GM15510 (cell line): ENCODE measurements at regions not wholly inside any gene's neighbourhood (a gene's known extent, or its start where the extent isn't known, plus 50 kb on each side); places are given as distances from the start of the nearest gene placed in this dataset.

Source experiments
- POLR2A ChIP-seq: IDR thresholded peaks from 3 replicates; pipeline ENCODE4 v1.6.1; 2011; ENCODE audit warnings: borderline replicate concordance; ENCODE audit not compliant: insufficient read length; ENCODE audit errors: extremely low read depth

DNA sequence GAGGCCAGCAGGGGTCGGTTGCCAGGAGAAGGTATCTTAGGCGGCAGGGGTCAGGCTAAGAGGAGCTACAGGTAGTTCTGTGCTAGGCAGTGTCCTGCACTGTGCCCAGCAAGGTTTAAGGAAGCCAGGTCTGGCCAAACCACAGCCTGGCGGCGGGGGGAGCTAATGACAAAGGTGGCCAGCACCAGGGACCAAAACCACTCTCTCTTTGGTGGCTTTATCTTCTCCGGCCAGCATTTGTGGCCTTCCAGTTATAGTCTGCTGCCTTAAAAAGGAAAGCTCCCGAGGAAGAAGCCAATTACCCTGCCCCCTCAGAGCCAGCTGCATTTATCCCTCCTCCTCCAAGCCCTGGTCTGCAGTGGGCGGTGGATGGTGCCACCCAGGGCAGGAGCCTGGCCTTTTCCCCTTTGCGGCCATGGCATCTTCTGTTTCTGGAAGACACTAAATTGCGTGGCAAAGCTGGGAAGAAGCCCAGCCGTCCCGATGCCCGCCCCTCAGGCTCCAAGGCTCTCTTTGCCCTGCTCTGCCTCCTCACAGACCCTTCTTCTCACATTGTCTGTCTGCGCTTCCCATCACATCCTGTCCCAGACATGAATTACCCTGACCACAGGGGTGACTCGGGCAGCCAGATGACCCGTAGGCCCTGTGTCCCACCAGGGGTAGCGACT is 94.6 kb downstream of the EN1 start:
- TF ChIP-seq POLR2A = no peak

GRCh38 chr2:118750959-118751565 is 96.4 kb downstream of the EN1 start:
- no peak for TF ChIP-seq POLR2A

- TF ChIP-seq POLR2A = no peak
Measured at GRCh38 chr2:118748245-118748885, 99.1 kb downstream of the EN1 start.

DNA sequence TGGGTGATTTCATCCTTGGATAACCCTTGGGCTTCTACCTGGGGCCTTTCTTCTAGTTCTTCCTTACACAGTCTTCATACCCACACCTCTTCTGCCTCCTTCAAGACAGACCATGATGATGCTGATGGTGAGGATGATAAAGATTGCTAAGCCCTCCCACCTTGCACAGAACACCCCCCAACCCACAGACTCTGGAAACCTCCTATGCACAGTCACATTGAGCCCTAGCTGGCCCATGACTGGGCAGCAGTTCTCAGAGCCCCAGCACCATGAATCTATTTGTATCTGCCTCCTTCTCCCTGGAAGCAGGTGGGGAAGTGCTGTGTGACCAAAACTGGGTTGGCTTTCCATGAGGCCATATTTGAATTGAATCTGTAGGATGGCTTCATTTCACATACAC is 99.8 kb downstream of the EN1 start:
- no peak for TF ChIP-seq POLR2A

- TF ChIP-seq POLR2A = no peak
Measured at GRCh38 chr2:118747066-118747465, 100.4 kb downstream of the EN1 start.

DNA sequence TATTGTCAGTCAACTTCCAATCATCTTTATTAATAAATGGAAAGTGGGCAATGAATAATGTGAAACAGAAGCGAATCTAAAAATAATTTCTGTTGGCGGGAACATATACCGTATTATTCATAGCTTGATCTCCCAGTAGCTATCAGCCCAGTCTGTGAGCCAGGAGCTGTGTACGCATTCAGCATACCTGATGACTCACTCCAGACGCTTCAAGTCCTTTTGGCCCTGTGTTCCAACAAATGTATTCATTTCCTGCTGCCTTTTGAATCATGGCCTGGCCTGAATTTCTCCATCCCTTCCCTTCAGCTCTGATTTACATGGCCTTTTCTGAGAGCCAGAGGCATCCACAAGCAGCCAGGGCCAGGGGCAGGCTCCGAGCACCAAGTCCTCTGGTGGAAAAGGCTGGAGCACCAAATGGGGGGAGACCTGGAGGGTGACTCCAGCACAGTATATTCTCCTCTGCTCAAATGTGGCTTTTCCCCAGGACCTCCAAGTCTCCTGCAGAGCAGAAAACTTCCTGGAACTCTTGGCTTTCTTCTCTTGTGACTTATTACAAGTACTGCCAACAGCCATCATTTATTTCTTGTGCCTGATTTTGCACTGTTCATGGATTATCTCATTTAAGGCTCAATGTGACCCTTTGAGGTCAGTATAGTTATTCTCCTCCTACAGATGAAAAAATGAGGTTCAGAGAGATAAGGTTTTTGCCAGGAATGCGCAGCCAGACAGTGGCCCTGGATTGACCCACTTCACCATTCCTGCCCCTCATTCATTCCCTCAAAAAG is 108.7 kb downstream of the EN1 start:
- TF ChIP-seq POLR2A = no peak

GRCh38 chr2:118738106-118738505 is 109.3 kb downstream of the EN1 start:
- TF ChIP-seq POLR2A = no peak

- no peak for TF ChIP-seq POLR2A
Measured at GRCh38 chr2:118737684-118738083, 109.8 kb downstream of the EN1 start.

- no peak for TF ChIP-seq POLR2A
Measured at GRCh38 chr2:118732432-118732831, 115.0 kb downstream of the EN1 start.

DNA sequence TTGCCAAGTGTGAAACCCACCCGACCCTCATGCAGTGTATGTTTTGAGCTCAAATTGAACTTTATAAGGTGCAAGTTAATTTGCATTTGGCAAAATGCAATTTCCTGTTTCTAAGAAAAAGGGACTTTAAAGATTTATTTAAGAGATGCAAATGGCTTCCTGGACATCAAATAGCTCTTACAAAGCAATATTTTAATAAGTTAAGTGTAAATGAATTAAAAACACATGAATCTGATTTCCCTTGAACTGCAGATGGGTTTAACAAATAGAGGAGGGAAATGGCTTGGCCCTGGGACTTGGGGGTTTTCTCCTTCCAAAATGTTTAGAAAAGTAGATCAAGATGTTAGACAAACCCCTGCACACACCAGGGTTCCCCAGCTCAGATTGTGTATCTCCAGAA is 116.0 kb downstream of the EN1 start:
- no peak for TF ChIP-seq POLR2A

- TF ChIP-seq POLR2A = no peak
Measured at GRCh38 chr2:118730405-118730804, 117.0 kb downstream of the EN1 start.

DNA sequence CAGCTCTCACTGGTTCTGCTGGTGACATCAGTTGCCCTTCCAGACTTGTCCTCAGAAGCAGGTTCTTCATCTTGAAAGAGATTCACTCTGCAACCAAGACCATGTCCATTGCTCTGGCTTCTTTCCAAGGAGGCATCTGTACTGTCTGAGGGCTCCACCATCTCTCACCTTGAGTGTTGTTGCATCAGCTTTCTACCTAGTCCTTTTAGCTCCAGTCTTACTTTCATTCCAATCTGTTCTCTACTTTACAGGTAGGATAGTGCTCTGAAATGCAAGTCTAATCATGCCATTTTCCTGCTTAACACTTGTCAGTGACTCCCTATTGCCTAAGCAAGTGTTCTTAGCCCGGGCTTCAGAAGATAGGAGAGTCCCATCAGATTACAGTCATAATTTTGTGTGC is 117.7 kb downstream of the EN1 start:
- no peak for TF ChIP-seq POLR2A

- no peak for TF ChIP-seq POLR2A
Measured at GRCh38 chr2:118728984-118729383, 118.5 kb downstream of the EN1 start.

GRCh38 chr2:118726821-118727220 is 120.6 kb downstream of the EN1 start:
- no peak for TF ChIP-seq POLR2A

DNA sequence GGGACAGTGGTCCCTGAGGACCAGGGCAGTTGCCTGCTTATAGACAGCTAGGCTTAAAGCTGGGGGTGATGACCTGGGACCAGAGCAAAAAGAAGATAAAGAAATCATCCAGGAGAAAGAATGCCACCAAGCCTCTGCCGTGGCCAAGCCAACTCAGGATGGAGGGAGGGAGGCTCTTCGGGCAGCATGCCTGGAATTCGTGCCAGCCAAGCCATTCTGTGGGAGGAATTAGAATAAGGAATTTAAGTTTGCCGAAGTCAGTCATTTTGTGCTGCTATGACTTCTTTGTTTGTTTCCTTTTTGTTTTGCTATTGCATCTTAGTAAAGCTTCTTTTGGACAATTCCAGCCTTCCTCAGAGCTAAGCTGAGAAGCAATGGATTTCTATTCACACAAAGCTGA is 124.1 kb downstream of the EN1 start:
- TF ChIP-seq POLR2A = no peak
